GM19238 (cell line): ENCODE measurements at regions not wholly inside any gene's neighbourhood (a gene's known extent, or its start where the extent isn't known, plus 50 kb on each side); places are given as distances from the start of the nearest gene placed in this dataset.
A peak's percentile ranks its signal among the peaks of the same experiment; 100 is the strongest.
"Not testable (repeated sequence)": the region's sequence is repeated elsewhere in the genome, so short reads cannot be mapped to it uniquely, and the experiment has no call there.

Experiments
- DNase-seq: peaks from one replicate; pipeline ENCODE4 v3.0.0; 2011; ENCODE audit warnings: low spot score; ENCODE audit not compliant: insufficient read length

- DNase-seq = not testable (repeated sequence)
Measured at GRCh38 chr15:84094720-84095119, 140.9 kb upstream of the GOLGA6L4 start.

DNA sequence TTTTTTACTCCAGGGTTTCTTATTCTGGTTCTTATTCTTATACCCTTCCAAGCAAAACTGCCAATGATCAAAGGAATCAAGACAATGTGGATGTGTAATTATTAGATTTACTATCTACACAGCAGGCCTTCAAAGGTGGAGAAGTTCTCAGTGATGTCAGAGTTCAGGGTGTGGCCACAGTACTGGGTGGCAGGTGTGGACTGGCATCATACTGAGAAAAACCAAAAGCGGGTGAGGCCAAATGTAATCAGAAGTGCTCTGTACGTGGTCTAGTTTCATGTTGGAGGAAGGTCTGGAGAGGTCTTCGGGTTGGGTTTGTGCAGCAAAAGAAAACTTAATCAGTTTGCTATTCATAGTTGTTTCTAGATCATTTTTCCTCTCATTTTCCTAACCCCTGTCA is 138.5 kb upstream of the GOLGA6L4 start:
- DNase-seq = not testable (repeated sequence)

DNA sequence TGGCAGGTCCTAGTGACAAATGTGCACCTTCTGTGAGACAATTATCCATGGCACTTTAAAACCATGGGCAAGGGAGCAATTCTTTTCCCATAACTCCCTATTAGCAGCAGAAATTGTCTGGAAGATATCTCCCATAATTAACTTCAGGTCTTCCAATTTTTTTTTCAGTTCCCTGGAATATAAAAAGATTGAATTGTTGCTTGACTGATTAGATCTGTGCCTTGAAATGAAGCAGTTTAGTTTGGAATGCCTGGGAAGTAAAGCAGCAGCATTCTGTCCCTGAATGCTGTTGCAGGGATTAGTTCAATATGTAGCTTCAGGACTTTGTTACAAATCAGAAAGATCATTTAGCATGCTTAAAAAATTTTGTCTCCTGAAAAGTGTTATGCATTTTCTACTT is 137.0 kb upstream of the GOLGA6L4 start:
- DNase-seq = no peak

GRCh38 chr15:84099181-84099580 is 136.4 kb upstream of the GOLGA6L4 start:
- DNase-seq = no peak

- no peak for DNase-seq
Measured at GRCh38 chr15:84103345-84103744, 132.2 kb upstream of the GOLGA6L4 start.

- no peak for DNase-seq
Measured at GRCh38 chr15:84104853-84105252, 130.7 kb upstream of the GOLGA6L4 start.

- no peak for DNase-seq
Measured at GRCh38 chr15:84108728-84109127, 126.8 kb upstream of the GOLGA6L4 start.

GRCh38 chr15:84111575-84111974 is 124.0 kb upstream of the GOLGA6L4 start:
- no peak for DNase-seq

- DNase-seq = no peak
Measured at GRCh38 chr15:84112025-84112424, 123.5 kb upstream of the GOLGA6L4 start.

GRCh38 chr15:84113919-84114318 is 121.7 kb upstream of the GOLGA6L4 start:
- DNase-seq = no peak

- DNase-seq = not testable (repeated sequence)
Measured at GRCh38 chr15:84114680-84115079, 120.9 kb upstream of the GOLGA6L4 start.

- DNase-seq = not testable (repeated sequence)
Measured at GRCh38 chr15:84119351-84119750, 116.2 kb upstream of the GOLGA6L4 start.

- DNase-seq = not testable (repeated sequence)
Measured at GRCh38 chr15:84120903-84121302, 114.7 kb upstream of the GOLGA6L4 start.

GRCh38 chr15:84128706-84129105 is 106.9 kb upstream of the GOLGA6L4 start:
- not testable (repeated sequence) for DNase-seq

DNA sequence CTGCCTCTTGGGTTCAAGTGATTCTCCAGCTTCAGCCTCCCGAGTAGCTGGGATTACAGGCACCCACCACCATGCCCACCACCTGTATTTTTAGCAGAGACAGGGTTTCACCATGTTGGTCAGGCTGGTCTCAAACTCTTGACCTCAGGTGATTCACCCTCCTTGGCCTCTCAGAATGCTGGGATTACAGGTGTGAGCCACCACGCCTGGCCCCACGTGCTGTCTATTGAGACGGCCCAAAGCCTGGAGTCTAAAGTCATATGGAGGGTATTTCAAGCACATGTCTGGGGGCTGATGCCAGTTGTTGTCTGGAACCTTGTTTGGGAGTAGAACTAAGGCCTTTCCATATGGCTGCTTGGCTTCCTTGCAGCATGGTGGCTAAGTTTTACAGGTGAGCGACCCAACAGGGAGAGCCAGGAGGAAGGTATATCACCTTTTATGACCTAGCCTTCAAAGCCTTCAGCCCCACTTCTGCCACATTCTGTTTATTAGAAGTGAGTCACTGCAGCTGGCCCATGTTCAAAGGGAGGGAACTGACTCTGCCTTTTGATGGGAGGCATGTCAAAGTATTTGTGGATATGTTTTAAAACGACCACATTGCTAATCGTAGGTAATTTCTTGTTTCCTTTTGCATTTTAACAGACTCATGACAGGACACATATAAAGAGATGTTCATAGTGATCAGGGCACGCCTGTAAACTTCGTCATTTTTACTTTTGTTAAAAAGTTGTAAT is 105.3 kb upstream of the GOLGA6L4 start:
- not testable (repeated sequence) for DNase-seq

- not testable (repeated sequence) for DNase-seq
Measured at GRCh38 chr15:84135931-84136456, 99.6 kb upstream of the GOLGA6L4 start.

DNA sequence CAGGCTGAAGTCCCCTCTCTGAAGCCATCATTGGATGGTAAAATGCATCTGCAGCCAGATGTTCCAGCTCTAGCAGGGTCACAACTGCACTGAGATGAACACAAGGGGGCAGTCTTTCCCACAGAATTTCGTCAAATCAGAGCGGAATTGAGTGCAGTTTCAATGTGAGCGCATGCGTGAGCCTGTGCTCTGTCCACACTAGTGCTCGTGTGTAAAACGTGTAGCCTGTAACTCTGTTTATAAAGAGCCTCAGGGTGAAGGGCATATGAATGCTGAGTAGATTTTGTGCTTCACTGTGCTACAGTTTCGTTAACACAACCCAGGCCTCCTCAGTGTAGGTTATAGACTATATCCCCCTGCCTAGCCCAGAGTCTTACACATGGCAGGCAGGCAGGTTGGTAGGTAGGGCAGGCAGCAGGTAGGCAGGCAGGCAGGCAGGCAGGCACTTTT is 92.7 kb upstream of the GOLGA6L4 start:
- DNase-seq = peak; percentile 35

DNA sequence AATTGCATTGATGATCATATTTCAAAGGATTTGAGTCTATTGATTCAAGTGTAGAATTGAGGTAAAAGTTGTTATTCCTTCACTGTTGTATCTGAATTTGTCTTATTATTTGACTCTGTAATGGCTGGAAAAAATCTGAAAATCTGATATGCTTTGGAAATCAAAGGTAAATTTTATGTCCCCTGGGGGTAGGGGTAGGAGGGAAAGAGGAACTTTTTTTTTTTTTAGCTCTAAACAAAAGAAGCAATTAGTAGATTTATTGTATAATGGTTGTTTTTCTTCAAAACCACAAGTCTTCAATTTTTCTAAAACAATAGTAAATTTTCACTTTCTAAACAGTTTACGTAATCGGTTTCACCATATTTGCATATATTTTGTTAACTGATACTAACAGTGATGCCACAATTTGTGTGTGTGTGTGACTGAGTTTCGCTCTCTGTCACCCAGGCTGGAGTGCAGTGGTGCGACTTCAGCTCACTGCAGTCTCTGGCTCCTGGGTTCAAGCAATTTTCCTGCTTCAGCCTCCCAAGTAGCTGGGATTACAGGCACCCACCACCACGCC is 91.7 kb upstream of the GOLGA6L4 start:
- no peak for DNase-seq

DNA sequence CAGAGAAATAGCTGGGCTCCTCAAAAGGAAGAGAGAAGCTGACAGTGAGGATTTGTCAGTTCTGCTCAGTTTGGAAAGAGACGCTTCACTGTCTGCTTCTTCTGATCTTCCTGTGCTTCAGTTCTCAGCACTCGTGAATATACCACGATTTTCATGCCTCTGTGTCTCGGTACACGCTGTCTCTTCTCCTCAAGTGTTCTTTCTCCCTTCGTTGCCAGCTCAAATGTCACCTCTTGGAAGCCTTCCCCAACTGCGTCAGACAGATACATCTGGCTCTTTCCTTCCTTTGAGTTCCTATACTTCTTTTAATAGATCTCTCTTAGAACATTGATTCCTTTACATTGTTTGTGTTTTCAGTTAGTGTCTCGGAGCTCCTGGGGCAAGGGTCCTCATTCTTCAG is 90.6 kb upstream of the GOLGA6L4 start:
- DNase-seq = not testable (repeated sequence)

DNA sequence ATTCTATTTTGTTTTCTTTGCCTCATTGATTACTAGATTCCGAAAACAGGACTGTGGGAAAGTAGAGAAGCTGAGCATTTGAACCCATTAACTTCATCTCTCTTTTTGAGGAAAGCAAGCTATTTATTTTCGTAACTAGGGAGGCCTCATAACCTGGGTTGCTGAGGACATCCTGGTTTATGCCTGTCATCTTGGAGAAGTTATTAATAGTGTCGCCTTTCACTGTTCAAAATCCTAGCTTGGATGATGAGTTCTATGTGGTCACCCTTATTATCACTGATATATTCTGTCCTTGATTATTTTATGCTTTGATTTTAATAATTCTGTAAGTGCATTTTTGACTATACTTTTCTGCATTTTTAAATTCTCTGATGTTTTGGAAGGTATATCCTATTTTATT is 89.3 kb upstream of the GOLGA6L4 start:
- not testable (repeated sequence) for DNase-seq

DNA sequence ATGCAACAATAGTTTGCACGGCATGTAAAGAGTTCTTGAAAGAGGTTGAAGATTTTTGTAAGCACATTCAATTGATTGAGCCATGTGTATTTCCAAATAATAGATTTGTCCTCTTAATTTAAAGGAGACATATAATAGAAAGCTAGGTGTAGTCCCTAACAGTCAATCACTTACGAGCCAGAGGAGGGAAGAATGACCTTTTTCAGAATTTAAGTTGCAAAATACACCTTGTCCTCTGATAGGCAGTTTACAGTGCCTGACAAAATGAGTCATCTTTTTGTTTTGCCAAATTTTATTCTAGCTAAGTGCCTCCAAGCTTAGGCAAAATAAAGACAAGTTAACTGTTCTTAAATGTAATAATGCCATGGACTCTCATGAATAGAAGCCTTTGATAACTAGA is 88.3 kb upstream of the GOLGA6L4 start:
- DNase-seq = not testable (repeated sequence)

- no peak for DNase-seq
Measured at GRCh38 chr15:84151205-84151931, 84.2 kb upstream of the GOLGA6L4 start.
